Mesendoderm (in vitro differentiated cells): ENCODE measurements at regions not wholly inside any gene's neighbourhood (a gene's known extent, or its start where the extent isn't known, plus 50 kb on each side); places are given as distances from the start of the nearest gene placed in this dataset.

Experiments
- DNase-seq: peaks from one replicate; pipeline ENCODE4 v3.0.0; 2013
- H2AK5ac ChIP-seq: 2 replicates; pipeline ENCODE4 v1.6.1; 2013; ENCODE audit warnings: low read length, inconsistent platforms
- H2BK120ac ChIP-seq: 2 replicates; pipeline ENCODE4 v1.6.1; 2013; ENCODE audit warnings: low read depth, mild to moderate bottlenecking, low read length, moderate library complexity, mixed read lengths
- H2BK15ac ChIP-seq: replicated peaks from 2 replicates; pipeline ENCODE4 v1.6.1; 2013; ENCODE audit warnings: low read depth, mild to moderate bottlenecking, moderate library complexity
- H2BK5ac ChIP-seq: 2 replicates; pipeline ENCODE4 v1.6.1; 2013; ENCODE audit warnings: low read length, inconsistent platforms
- H3K18ac ChIP-seq: 2 replicates; pipeline ENCODE4 v1.6.1; 2013; ENCODE audit warnings: mild to moderate bottlenecking, low read length, mixed read lengths
- H3K23ac ChIP-seq: one replicate; pipeline ENCODE4 v1.6.1; 2013; ENCODE audit warnings: low read length
- H3K27ac ChIP-seq: 2 replicates; pipeline ENCODE4 v1.5.1; 2013; ENCODE audit warnings: low read depth, mild to moderate bottlenecking, inconsistent platforms, low read length, moderate library complexity
- H3K27me3 ChIP-seq: 2 replicates; pipeline ENCODE4 v1.6.1; 2013; ENCODE audit warnings: low read length, control low read depth, mild to moderate bottlenecking, inconsistent platforms; ENCODE audit not compliant: insufficient read depth, poor library complexity
- H3K36me3 ChIP-seq: 2 replicates; pipeline ENCODE4 v1.6.1; 2013; ENCODE audit warnings: low read length, inconsistent platforms; ENCODE audit not compliant: control insufficient read depth, insufficient read depth
- H3K4ac ChIP-seq: one replicate; pipeline ENCODE4 v1.6.1; 2013; ENCODE audit warnings: low read depth, mild to moderate bottlenecking, low read length, moderate library complexity
- H3K4me1 ChIP-seq: 2 replicates; pipeline ENCODE4 v1.6.1; 2013; ENCODE audit warnings: low read depth, low read length, inconsistent platforms; ENCODE audit not compliant: control insufficient read depth
- H3K4me2 ChIP-seq: 2 replicates; pipeline ENCODE4 v1.6.1; 2013; ENCODE audit warnings: low read length
- H3K4me3 ChIP-seq: 2 replicates; pipeline ENCODE4 v1.5.1; 2013; ENCODE audit warnings: mild to moderate bottlenecking, low read length
- H3K56ac ChIP-seq: one replicate; pipeline ENCODE4 v1.6.1; 2013; ENCODE audit warnings: low read length
- H3K79me1 ChIP-seq: 2 replicates; pipeline ENCODE4 v1.6.1; 2013; ENCODE audit warnings: low read length, inconsistent platforms
- H3K79me2 ChIP-seq: 2 replicates; pipeline ENCODE4 v1.6.1; 2013; ENCODE audit warnings: mild to moderate bottlenecking, low read length; ENCODE audit not compliant: control insufficient read depth, insufficient read depth
- H3K9ac ChIP-seq: 2 replicates; pipeline ENCODE4 v1.6.1; 2013; ENCODE audit warnings: low read length, inconsistent platforms
- H4K5ac ChIP-seq: one replicate; pipeline ENCODE4 v1.6.1; 2013; ENCODE audit warnings: low read length
- H4K8ac ChIP-seq: one replicate; pipeline ENCODE4 v1.6.1; 2013; ENCODE audit warnings: low read depth, mild to moderate bottlenecking, control low read depth, low read length, moderate library complexity
- WGBS: extraction: QIAGEN DNeasy Blood & Tissue Kit; methylation state at CpG from one replicate; pipeline ENCODE4 v1.1.7; 2013; ENCODE audit warnings: low lambda C conversion rate, missing lambda C conversion rate; ENCODE audit not compliant: insufficient coverage; ENCODE audit errors: extremely low coverage; 5-methylcytosine and 5-hydroxymethylcytosine counted together

DNA sequence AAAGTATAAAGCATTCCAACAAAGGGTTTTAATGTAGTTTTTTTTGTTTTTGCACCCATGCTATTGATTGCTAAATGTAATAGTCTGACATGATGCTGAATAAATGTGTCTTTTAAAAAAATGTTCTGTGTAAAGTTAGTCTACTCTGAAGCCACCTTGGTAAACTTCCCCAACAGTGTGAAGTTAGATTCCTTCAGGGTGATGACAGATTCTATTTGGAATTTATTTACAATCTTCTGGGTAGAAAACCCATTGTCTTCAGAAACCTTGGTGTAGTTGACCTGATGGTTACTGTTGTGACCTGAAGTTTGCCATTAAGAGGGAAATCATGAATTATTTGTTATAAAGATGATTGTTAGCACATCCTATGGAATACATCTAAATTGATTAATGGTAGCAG is 64.7 kb upstream of the TRPC7 start:
- no peak overlapping the region for H3K9ac ChIP-seq
- no peak overlapping the region for H2AK5ac ChIP-seq

DNA sequence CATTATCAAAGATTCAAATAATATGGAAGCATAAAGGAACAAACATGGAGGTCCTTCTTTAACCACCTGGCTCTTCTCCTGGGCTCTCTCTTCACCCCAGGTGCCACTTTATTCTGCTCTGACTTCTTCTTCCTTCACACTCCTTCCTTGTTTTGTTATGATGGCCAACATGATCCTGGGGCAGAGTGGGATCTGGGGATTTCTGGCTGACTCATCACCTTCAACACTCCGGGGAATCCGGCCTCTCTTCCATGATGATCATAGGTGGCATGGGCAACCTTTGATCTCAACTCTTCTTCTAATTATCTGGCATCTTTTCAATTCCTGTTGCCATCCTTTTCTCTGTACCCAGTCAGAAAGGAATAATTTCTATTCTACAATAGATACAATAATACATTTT is 62.1 kb upstream of the TRPC7 start:
- no peak overlapping the region for H3K9ac ChIP-seq
- H3K36me3 ChIP-seq: no peaks in the 10 kb centered on the region
- no CpG with 5 or more reads among the region's 2 CpGs for WGBS

More for the DNA sequence above, 64.7 kb upstream of the TRPC7 start:
- H3K18ac ChIP-seq: no peak overlapping the region
- H3K4me3 ChIP-seq: no peak overlapping the region
- H3K79me2 ChIP-seq: no peaks in the 10 kb centered on the region
- no peak overlapping the region for H4K8ac ChIP-seq
- H3K27me3 ChIP-seq: no peaks in the 10 kb centered on the region
- H3K79me1 ChIP-seq: no peaks in the 10 kb centered on the region
- no peak overlapping the region for H3K4me2 ChIP-seq
- no peak overlapping the region for H4K5ac ChIP-seq
- no peaks in the 10 kb centered on the region for H3K4me1 ChIP-seq
- H2BK120ac ChIP-seq: no peak overlapping the region
- no peak overlapping the region for H3K23ac ChIP-seq
- DNase-seq: peak; percentile 38
- H3K36me3 ChIP-seq: no peaks in the 10 kb centered on the region
- no peak overlapping the region for H2BK15ac ChIP-seq
- H3K56ac ChIP-seq: no peak overlapping the region
- H3K4ac ChIP-seq: no peak overlapping the region
- H3K27ac ChIP-seq: no peak overlapping the region
- no peak overlapping the region for H2BK5ac ChIP-seq

DNA sequence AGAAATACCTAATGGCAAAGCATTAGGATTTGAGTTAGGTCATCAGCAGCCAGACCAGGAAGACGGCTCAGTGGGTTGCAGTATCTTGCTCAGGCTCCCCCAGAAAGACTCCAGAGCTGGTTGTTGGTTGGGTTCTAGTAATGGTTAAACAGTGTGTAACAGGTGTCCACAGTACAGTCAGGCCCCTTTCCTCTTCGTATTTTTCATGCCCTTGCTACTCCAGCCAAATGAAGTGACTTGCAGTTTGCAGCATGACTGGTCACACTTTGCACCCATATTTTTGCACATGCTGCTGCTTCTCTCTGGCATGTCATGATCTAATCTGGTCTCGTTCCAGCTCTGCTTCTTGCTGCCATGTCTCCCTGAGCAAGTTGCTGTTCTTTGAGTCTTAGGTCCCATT is 60.6 kb upstream of the TRPC7 start:
- no peak overlapping the region for H2BK15ac ChIP-seq
- no peaks in the 10 kb centered on the region for H3K79me2 ChIP-seq
- H3K4ac ChIP-seq: no peak overlapping the region
- no peak for DNase-seq
- no peak overlapping the region for H4K8ac ChIP-seq
- H3K4me1 ChIP-seq: no peaks in the 10 kb centered on the region
- no peaks in the 10 kb centered on the region for H3K36me3 ChIP-seq
- H3K18ac ChIP-seq: no peak overlapping the region
- no peak overlapping the region for H3K4me2 ChIP-seq
- no peak overlapping the region for H2BK5ac ChIP-seq
- no peaks in the 10 kb centered on the region for H3K79me1 ChIP-seq
- no peak overlapping the region for H3K23ac ChIP-seq
- H3K4me3 ChIP-seq: no peak overlapping the region
- H3K27ac ChIP-seq: no peak overlapping the region
- H3K9ac ChIP-seq: no peak overlapping the region
- no CpG with 5 or more reads among the region's 3 CpGs for WGBS
- H2BK120ac ChIP-seq: no peak overlapping the region
- no peak overlapping the region for H3K56ac ChIP-seq
- no peaks in the 10 kb centered on the region for H3K27me3 ChIP-seq
- H2AK5ac ChIP-seq: no peak overlapping the region
- no peak overlapping the region for H4K5ac ChIP-seq

More for the DNA sequence above, 62.1 kb upstream of the TRPC7 start:
- Histone ChIP-seq H3K4me3 (no peak overlapping the region), H2BK5ac (no peak overlapping the region), H2BK15ac (no peak overlapping the region), H3K79me1 (no peaks in the 10 kb centered on the region), H3K56ac (no peak overlapping the region), H4K8ac (no peak overlapping the region), H3K27ac (no peak overlapping the region), H3K79me2 (no peaks in the 10 kb centered on the region), H3K27me3 (no peaks in the 10 kb centered on the region), H3K18ac (no peak overlapping the region), H3K4me1 (no peaks in the 10 kb centered on the region), H3K4ac (no peak overlapping the region), H3K23ac (no peak overlapping the region), H4K5ac (no peak overlapping the region), H2AK5ac (no peak overlapping the region), H2BK120ac (no peak overlapping the region), H3K4me2 (no peak overlapping the region)
- no peak for DNase-seq

DNA sequence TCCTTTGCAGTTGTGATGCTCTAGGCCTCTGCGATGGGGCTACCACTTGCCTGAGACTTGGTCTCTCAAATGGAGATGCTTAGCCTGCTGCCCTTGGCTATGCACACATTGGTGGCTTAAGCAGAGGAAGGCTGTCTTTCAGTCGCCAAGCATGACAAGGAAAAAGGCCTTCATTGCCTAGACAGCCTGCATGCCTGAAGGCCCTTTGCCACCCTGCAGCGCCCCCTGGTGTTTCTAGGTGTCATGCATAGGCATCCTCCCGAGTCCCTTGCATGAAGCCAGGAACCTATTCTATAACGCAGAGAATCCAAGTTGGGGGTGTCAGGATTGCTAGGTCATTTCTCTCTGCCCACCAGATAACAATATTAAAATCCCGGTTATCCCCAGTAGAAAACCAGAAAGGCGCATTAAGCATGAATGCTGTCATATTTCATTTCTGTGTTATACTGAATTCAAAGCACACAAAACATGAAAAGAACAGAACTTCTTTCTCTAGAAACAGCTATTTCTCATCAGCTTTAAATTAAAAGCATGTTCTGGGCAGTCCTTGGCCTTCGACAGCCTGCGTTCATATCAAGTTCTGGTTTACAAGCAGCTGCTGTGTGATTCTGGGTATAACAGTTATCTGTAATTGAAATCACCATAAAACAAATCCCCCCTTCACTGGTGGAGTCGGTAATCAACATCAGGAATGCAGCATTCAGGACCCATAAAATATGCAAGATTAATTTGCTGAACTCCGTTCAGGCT is 59.7 kb upstream of the TRPC7 start:
- Histone ChIP-seq H2AK5ac (no peak overlapping the region), H4K8ac (no peak overlapping the region), H2BK15ac (no peak overlapping the region), H3K4me3 (no peak overlapping the region), H3K79me1 (no peaks in the 10 kb centered on the region), H3K27me3 (no peaks in the 10 kb centered on the region), H3K56ac (no peak overlapping the region), H3K27ac (no peak overlapping the region), H4K5ac (no peak overlapping the region), H3K4ac (no peak overlapping the region), H3K79me2 (no peaks in the 10 kb centered on the region), H3K18ac (no peak overlapping the region), H3K9ac (no peak overlapping the region), H3K4me2 (no peak overlapping the region), H3K23ac (no peak overlapping the region), H3K36me3 (no peaks in the 10 kb centered on the region), H2BK5ac (no peak overlapping the region), H2BK120ac (no peak overlapping the region), H3K4me1 (peaks cover 4% of the 10 kb centered on the region)
- no CpG with 5 or more reads among the region's 11 CpGs for WGBS
- DNase-seq: peak; percentile 89

DNA sequence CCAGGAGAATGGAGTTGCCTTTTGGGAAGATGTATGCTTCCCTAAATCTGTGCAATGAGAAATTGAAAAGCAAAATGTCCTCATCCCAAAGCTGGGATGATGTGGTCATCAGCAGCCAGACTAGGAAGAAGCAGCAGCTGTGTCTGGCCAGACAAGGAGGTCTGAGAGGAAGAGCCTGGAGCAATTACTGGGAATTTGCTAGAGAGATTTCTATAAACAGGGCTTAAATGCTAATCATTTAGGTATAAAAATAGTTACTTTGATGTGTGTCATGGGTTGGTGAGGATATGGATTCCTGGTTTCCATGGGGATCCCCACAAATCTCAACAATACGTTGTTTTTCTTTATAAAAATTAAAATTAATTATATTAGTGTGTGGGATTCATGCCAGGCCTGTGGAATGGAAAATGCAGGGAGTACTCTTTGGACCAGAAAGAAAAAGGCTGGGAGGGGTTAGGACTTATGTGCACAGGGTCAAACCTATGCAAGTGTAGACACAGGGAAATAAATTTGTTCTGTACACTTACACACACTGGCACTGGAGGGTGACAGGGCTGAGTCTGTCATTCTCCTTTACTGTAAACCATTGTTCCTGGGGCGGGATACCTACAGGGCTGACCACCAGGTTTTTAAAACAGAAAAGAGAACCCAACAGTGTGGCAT is 58.7 kb upstream of the TRPC7 start:
- Histone ChIP-seq H3K9ac (no peak overlapping the region), H4K8ac (no peak overlapping the region), H3K23ac (no peak overlapping the region), H4K5ac (no peak overlapping the region), H2BK120ac (no peak overlapping the region), H3K27ac (no peak overlapping the region), H2BK5ac (no peak overlapping the region), H3K4me3 (no peak overlapping the region), H3K36me3 (no peaks in the 10 kb centered on the region), H2BK15ac (no peak overlapping the region), H3K56ac (no peak overlapping the region), H3K27me3 (no peaks in the 10 kb centered on the region), H2AK5ac (no peak overlapping the region), H3K4me2 (no peak overlapping the region), H3K4me1 (peaks cover 6% of the 10 kb centered on the region), H3K18ac (no peak overlapping the region), H3K79me1 (no peaks in the 10 kb centered on the region), H3K4ac (no peak overlapping the region), H3K79me2 (no peaks in the 10 kb centered on the region)
- WGBS: no CpG with 5 or more reads among the region's 2 CpGs
- no peak for DNase-seq
